ENCODE measurements at regions not wholly inside any gene's neighbourhood (a gene's known extent, or its start where the extent isn't known, plus 50 kb on each side); places are given as distances from the start of the nearest gene placed in this dataset.

DNA sequence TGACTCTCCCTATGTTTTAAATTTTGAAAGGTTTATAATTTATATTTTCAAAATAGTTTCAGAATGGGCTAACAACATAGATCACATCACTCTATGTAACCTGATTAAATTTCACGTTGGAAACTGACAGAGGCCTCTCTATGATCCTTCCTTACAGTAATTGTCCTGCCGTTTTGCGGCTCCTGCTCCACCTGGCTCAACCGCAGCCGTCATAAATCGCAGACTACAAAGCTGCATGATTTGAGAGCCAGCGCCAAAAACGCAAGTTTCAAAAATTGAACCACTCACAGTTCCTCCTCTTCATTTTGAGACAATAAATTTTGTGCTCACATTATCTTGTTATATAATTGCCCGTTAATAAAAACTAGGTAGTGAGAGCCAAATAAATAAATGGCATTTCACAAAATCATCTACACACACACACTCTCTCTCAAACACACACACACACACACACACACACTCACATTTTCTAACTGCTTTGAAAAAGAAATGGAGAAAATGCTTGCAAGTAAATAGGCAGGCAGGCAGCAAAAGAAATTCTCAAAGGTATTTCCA lies 263.1 kb upstream of the PSMD7 start:
- Histone ChIP-seq H3K4me3 (no peak overlapping the region), H3K36me3 (ENCODE audit: low read depth) (no peaks in the 10 kb centered on the region), H3K4me1 (ENCODE audit: low read depth) (no peaks in the 10 kb centered on the region), H3K9me3 (no peaks in the 10 kb centered on the region)
- intact Hi-C loops (cut with DNase I, micrococcal nuclease), result no loop called here
- TF ChIP-seq, protein P1, sequence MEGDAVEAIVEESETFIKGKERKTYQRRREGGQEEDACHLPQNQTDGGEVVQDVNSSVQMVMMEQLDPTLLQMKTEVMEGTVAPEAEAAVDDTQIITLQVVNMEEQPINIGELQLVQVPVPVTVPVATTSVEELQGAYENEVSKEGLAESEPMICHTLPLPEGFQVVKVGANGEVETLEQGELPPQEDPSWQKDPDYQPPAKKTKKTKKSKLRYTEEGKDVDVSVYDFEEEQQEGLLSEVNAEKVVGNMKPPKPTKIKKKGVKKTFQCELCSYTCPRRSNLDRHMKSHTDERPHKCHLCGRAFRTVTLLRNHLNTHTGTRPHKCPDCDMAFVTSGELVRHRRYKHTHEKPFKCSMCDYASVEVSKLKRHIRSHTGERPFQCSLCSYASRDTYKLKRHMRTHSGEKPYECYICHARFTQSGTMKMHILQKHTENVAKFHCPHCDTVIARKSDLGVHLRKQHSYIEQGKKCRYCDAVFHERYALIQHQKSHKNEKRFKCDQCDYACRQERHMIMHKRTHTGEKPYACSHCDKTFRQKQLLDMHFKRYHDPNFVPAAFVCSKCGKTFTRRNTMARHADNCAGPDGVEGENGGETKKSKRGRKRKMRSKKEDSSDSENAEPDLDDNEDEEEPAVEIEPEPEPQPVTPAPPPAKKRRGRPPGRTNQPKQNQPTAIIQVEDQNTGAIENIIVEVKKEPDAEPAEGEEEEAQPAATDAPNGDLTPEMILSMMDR (IDR thresholded peaks at IDR 0.05), result no peak
- DNase-seq (peak in 2 of 3 donors; percentile 16 to 25), ATAC-seq (no peak)

DNA sequence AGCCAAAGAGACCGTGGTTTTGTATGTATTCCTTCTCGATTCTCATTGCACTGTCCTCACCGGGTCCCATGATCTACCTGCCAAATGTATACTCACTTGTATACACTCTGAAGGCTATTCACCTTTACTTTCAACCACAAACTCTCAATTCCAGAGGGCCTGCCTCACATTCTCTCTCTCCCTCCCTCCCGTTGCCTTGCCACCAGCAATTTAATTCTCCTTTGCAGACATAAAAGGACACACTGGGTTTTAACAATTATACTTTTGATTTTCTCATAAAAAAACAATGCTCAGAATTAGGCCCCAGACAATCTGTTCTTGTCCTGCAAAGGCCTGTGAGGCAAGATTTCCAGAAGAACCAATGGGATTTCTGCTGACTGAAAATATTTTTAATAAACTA lies 265.1 kb upstream of the PSMD7 start:
- intact Hi-C loops (cut with DNase I, micrococcal nuclease), result no loop called here

GRCh38 chr16:74030000-74030706 lies 266.5 kb upstream of the PSMD7 start:
- peak; percentile 61 to 83 (median 72) for DNase-seq
- ATAC-seq, result peak; percentile 85
- H3K4me1 ChIP-seq (ENCODE audit: low read depth), result peaks cover 2% of the 10 kb centered on the region
- intact Hi-C loops (cut with DNase I, micrococcal nuclease), result no loop called here
- no peaks in the 10 kb centered on the region for H3K9me3 ChIP-seq
- TF ChIP-seq, protein P1 (IDR thresholded peaks at IDR 0.05), result no peak
- H3K36me3 ChIP-seq (ENCODE audit: low read depth), result no peaks in the 10 kb centered on the region
- no peak overlapping the region for H3K4me3 ChIP-seq

More for the DNA sequence above, 265.1 kb upstream of the PSMD7 start:
- TF ChIP-seq, protein P1 (IDR thresholded peaks at IDR 0.05), result no peak
- ATAC-seq (no peak), DNase-seq (no peak)
- Histone ChIP-seq H3K4me1 (ENCODE audit: low read depth) (peaks cover under 1% of the 10 kb centered on the region), H3K4me3 (no peak overlapping the region), H3K9me3 (no peaks in the 10 kb centered on the region), H3K36me3 (ENCODE audit: low read depth) (no peaks in the 10 kb centered on the region)

DNA sequence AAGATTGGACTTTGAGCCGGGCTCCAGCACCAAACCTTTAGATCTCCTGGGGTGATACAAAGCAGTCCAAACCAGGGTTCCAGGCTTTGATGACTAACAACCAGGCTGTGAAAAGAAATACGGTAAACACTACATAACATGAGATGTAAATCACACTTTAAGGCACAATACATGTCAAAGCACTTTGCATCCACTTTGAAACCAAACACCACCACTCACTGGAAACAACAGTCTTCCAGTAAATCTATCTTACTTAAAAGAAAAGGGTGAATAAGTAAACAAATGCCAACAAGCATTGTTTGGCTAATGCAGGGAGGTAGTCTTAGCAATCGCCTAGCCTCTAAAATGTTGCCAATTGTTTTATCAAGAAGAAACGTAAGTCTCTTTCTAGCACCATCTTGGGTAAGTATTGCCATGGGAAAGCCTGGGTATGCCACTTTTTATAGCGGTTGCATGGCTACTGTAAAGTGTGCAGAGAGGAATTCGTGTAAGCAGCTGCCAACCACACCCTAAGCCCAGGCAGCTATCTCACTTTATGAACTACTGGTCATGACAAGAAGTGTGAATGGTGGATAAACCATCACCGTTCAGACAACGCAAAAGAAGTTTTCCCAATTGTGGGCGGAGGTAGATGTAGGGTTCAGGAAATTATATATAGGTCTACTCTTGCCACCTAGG lies 267.4 kb upstream of the PSMD7 start:
- intact Hi-C loops (cut with DNase I, micrococcal nuclease), result no loop called here

DNA sequence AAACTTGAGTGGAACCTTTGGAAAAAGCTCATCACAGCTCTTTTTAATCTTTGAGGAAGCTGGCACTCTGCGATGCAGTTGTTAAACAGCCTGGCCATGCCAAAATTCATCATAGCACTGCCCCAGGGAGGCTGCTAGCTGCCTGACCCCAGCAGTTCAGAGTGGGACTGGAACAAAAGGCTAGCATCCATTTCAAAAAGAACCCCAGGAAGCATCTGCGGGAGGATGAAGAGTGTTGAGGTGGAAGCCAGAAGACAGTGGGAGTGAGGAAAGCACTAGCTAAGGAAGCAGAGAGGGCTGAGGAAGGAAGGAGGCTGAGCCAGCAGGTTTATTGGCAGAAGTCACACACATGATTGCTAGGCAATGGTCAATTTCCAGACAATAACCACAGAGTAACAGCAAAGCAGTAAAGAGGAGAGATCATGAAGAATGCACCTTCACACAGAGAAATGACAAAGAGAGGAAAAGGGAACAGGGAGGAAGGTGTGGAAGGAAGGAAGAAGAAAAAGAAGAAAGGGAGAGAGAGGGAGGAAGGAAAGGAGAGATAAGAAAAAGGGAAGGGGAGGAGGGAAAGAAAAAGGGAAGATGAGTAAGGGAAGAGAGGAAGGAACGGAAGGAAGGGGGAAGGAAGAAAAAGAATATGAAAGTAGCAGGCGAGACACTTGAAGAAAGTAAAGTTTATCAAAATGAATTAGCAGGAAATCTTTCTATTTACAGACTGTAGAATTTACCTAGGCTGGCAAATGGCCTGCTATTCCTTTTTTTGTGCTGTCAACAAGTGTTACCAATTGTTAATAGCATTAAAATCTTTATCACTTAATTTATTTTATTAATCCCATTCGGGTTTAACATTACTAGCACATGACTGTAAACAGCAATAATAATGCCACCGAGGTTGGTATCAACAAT lies 270.0 kb upstream of the PSMD7 start:
- Histone ChIP-seq H3K36me3 (ENCODE audit: low read depth) (no peaks in the 10 kb centered on the region), H3K4me3 (no peak overlapping the region), H3K4me1 (ENCODE audit: low read depth) (peaks cover 2% of the 10 kb centered on the region), H3K9me3 (no peaks in the 10 kb centered on the region)
- intact Hi-C loops (cut with DNase I, micrococcal nuclease), result no loop called here
- peak in 1 of 3 donors; percentile 24 for DNase-seq
- TF ChIP-seq, protein P1 (IDR thresholded peaks at IDR 0.05), result no peak
- peak; percentile 60 for ATAC-seq

More for the DNA sequence above, 267.4 kb upstream of the PSMD7 start:
- no peak overlapping the region for H3K4me3 ChIP-seq
- TF ChIP-seq, protein P1 (IDR thresholded peaks at IDR 0.05), result no peak
- peaks cover 2% of the 10 kb centered on the region for H3K4me1 ChIP-seq (ENCODE audit: low read depth)
- H3K9me3 ChIP-seq, result no peaks in the 10 kb centered on the region
- DNase-seq, result peak in 1 of 3 donors; percentile 63
- ATAC-seq, result peak; percentile 92
- no peaks in the 10 kb centered on the region for H3K36me3 ChIP-seq (ENCODE audit: low read depth)
